HEK293 (cell line): ENCODE measurements at regions not wholly inside any gene's neighbourhood (a gene's known extent, or its start where the extent isn't known, plus 50 kb on each side); places are given as distances from the start of the nearest gene placed in this dataset.

ENCODE experiments used
- CTCF ChIA-PET: fragments of 350-600 bp; formaldehyde crosslinking; extraction: SDS; loops from one replicate; lab custom pipeline; 2021; ENCODE audit warnings: antibody characterized with exemption; lab: Yijun Ruan, JAX
- POLR2A ChIA-PET: fragments of 300-600 bp; formaldehyde crosslinking; extraction: SDS; loops from one replicate; lab custom pipeline; 2020; ENCODE audit warnings: antibody characterized with exemption, inconsistent platforms; lab: Yijun Ruan, JAX
- H3K27ac ChIP-seq: fragments of 200-500 bp; sonication (Bioruptor generic); 2 replicates; pipeline ENCODE4 v1.5.1; 2014; ENCODE audit warnings: low read depth, low read length, control low read depth, inconsistent platforms; ENCODE audit errors: extremely low read depth
- H3K36me3 ChIP-seq, 2 experiments: fragments of 200-500 bp in 1 of 2; sonication (Bioruptor generic) in 1 of 2; 1 replicate in 1 of 2; 2 replicates in 1 of 2; pipeline ENCODE4 v1.5.1; 2014 to 2017; ENCODE audit warnings: inconsistent platforms in 2 of 2, low read length in 2 of 2; ENCODE audit not compliant: control insufficient read depth in 2 of 2, insufficient read depth in 1 of 2
- H3K4me1 ChIP-seq: fragments of 200-500 bp; sonication (Bioruptor generic); 2 replicates; pipeline ENCODE4 v1.5.1; 2014; ENCODE audit warnings: mild to moderate bottlenecking, low read length, inconsistent platforms; ENCODE audit not compliant: control insufficient read depth, insufficient read depth
- H3K4me3 ChIP-seq: 2 replicates; pipeline ENCODE4 v1.5.1; 2011; ENCODE audit warnings: low read depth, mild to moderate bottlenecking, control low read depth, low read length, moderate library complexity
- H3K9me3 ChIP-seq: fragments of 200-500 bp; sonication (Bioruptor generic); 2 replicates; pipeline ENCODE4 v1.5.1; 2014; ENCODE audit warnings: low read depth, low read length, inconsistent platforms; ENCODE audit not compliant: control insufficient read depth, insufficient read depth
- BCL11B ChIP-seq: fragments of 450-650 bp; formaldehyde crosslinking; IDR thresholded peaks from 2 replicates; pipeline ENCODE4 v1.5.1; 2016; ENCODE audit warnings: low read depth, missing biosample characterization, missing genetic modification characterization
- GLI2 ChIP-seq: fragments of 450-650 bp; formaldehyde crosslinking; IDR thresholded peaks from 2 replicates; pipeline ENCODE4; 2017; ENCODE audit warnings: missing biosample characterization, missing genetic modification characterization, low read depth, borderline replicate concordance
- GLI4 ChIP-seq: fragments of 450-650 bp; formaldehyde crosslinking; IDR thresholded peaks from 2 replicates; pipeline ENCODE4 v1.5.1; 2016; ENCODE audit warnings: missing biosample characterization, missing genetic modification characterization
- GLIS2 ChIP-seq: fragments of 450-650 bp; formaldehyde crosslinking; IDR thresholded peaks from 2 replicates; pipeline ENCODE4 v1.5.1; 2016; ENCODE audit warnings: missing biosample characterization, missing genetic modification characterization
- HIC1 ChIP-seq: fragments of 450-650 bp; formaldehyde crosslinking; IDR thresholded peaks from 2 replicates; pipeline ENCODE4 v1.5.1; 2016; ENCODE audit warnings: missing biosample characterization, missing genetic modification characterization
- HOXD13 ChIP-seq: sonication (generic); formaldehyde crosslinking; IDR thresholded peaks from 2 replicates; pipeline ENCODE4 v1.8.0; 2022; ENCODE audit warnings: missing genetic modification reagents, borderline replicate concordance
- PATZ1 ChIP-seq: fragments of 450-650 bp; formaldehyde crosslinking; IDR thresholded peaks from 2 replicates; pipeline ENCODE4 v1.5.1; 2016; ENCODE audit warnings: missing biosample characterization, missing genetic modification characterization
- SETDB1 ChIP-seq: IDR thresholded peaks from one replicate; pipeline ENCODE4 v1.6.1; 2017; ENCODE audit warnings: mild to moderate bottlenecking, low read length, moderate library complexity, mixed read lengths; ENCODE audit not compliant: insufficient read length
- ZBTB1 ChIP-seq: fragments of 450-650 bp; formaldehyde crosslinking; IDR thresholded peaks from 2 replicates; pipeline ENCODE4 v1.5.1; 2016; ENCODE audit warnings: missing biosample characterization, missing genetic modification characterization
- ZBTB48 ChIP-seq: fragments of 450-650 bp; formaldehyde crosslinking; IDR thresholded peaks from 2 replicates; pipeline ENCODE4 v1.5.1; 2016; ENCODE audit warnings: missing biosample characterization, missing genetic modification characterization
- ZEB2 ChIP-seq: fragments of 450-650 bp; formaldehyde crosslinking; IDR thresholded peaks from 2 replicates; pipeline ENCODE4 v1.5.1; 2016; ENCODE audit warnings: missing biosample characterization, missing genetic modification characterization
- ZNF202 ChIP-seq: fragments of 450-650 bp; formaldehyde crosslinking; IDR thresholded peaks from 2 replicates; pipeline ENCODE4 v1.5.1; 2016; ENCODE audit warnings: missing biosample characterization, missing genetic modification characterization, borderline replicate concordance
- ZNF280D ChIP-seq: fragments of 450-650 bp; formaldehyde crosslinking; IDR thresholded peaks from 2 replicates; pipeline ENCODE4 v1.5.1; 2016; ENCODE audit warnings: missing biosample characterization, missing genetic modification characterization
- ZNF394 ChIP-seq: fragments of 450-650 bp; formaldehyde crosslinking; IDR thresholded peaks from 2 replicates; pipeline ENCODE4 v1.5.1; 2016; ENCODE audit warnings: missing biosample characterization, missing genetic modification characterization, mild to moderate bottlenecking, moderate library complexity, borderline replicate concordance
- ZNF426 ChIP-seq: fragments of 450-650 bp; formaldehyde crosslinking; IDR thresholded peaks from 2 replicates; pipeline ENCODE4 v1.5.1; 2017; ENCODE audit warnings: missing biosample characterization, missing genetic modification characterization, mild to moderate bottlenecking, inconsistent platforms, moderate library complexity
- ZNF473 ChIP-seq: fragments of 450-650 bp; formaldehyde crosslinking; IDR thresholded peaks from 2 replicates; pipeline ENCODE4 v1.5.1; 2017; ENCODE audit warnings: missing biosample characterization, missing genetic modification characterization
- ZNF626 ChIP-seq: fragments of 450-650 bp; sonication (Bioruptor Pico); formaldehyde crosslinking; IDR thresholded peaks from 2 replicates; pipeline ENCODE4 v1.5.1; 2018; ENCODE audit warnings: missing biosample characterization, missing genetic modification characterization, inconsistent platforms
- ZNF639 ChIP-seq: fragments of 450-650 bp; formaldehyde crosslinking; IDR thresholded peaks from 2 replicates; pipeline ENCODE4 v1.5.1; 2016; ENCODE audit warnings: missing biosample characterization, missing genetic modification characterization
- ZNF660 ChIP-seq: fragments of 450-650 bp; IDR thresholded peaks from 2 replicates; pipeline ENCODE4 v1.5.1; 2018; ENCODE audit warnings: missing biosample characterization, mild to moderate bottlenecking, missing genetic modification characterization
- ZNF837 ChIP-seq: fragments of 450-650 bp; formaldehyde crosslinking; IDR thresholded peaks from 2 replicates; pipeline ENCODE4 v1.5.1; 2016; ENCODE audit warnings: missing biosample characterization, missing genetic modification characterization
- ZNF843 ChIP-seq: fragments of 450-650 bp; formaldehyde crosslinking; IDR thresholded peaks from 2 replicates; pipeline ENCODE4 v1.5.1; 2016; ENCODE audit warnings: missing biosample characterization, missing genetic modification characterization

GRCh38 chr4:121567748-121568147, 129.0 kb downstream of the ANXA5 start (continued):
- TF ChIP-seq ZNF280D (tag by site-specific recombination) (no peak), ZNF394 (tag by site-specific recombination) (no peak), GLI4 (tag by site-specific recombination) (no peak), HOXD13 (CRISPR knock-in tag) (no peak), HIC1 (no peak), ZNF843 (tag by site-specific recombination) (no peak), GLIS2 (no peak), ZNF426 (tag by site-specific recombination) (no peak)
- TF ChIP-seq, all 188 proteins: peak for 0

- no peak overlapping the region for H3K4me3 ChIP-seq
- POLR2A ChIA-PET = no interaction called here
- no peaks in the 10 kb centered on the region for H3K36me3 ChIP-seq
- CTCF ChIA-PET = no interaction called here
- H3K27ac ChIP-seq = no peak overlapping the region
- no peaks in the 10 kb centered on the region for H3K9me3 ChIP-seq
- no peaks in the 10 kb centered on the region for H3K4me1 ChIP-seq
- no peak for TF ChIP-seq ZNF426 (tag by site-specific recombination)
- TF ChIP-seq ZBTB1 (tag by site-specific recombination) = no peak
- TF ChIP-seq GLI2 (tag by site-specific recombination) = no peak
- no peak for TF ChIP-seq ZNF626
- no peak for TF ChIP-seq ZEB2 (tag by site-specific recombination)
- TF ChIP-seq ZNF473 (tag by site-specific recombination) = no peak
- no peak for TF ChIP-seq ZNF660 (tag by site-specific recombination)
- TF ChIP-seq ZNF639 = no peak
- no peak for TF ChIP-seq BCL11B (tag by site-specific recombination)
- TF ChIP-seq ZNF837 (tag by site-specific recombination) = no peak
- no peak for TF ChIP-seq PATZ1 (tag by site-specific recombination)
- no peak for TF ChIP-seq SETDB1
- no peak for TF ChIP-seq ZNF202 (tag by site-specific recombination)
- no peak for TF ChIP-seq ZBTB48 (tag by site-specific recombination)
- TF ChIP-seq, all 188 proteins: peak for 0
These were observed 131.9 kb downstream of the ANXA5 start for GRCh38 chr4:121564840-121565375.
